ENCODE measurements at regions not wholly inside any gene's neighbourhood (a gene's known extent, or its start where the extent isn't known, plus 50 kb on each side); places are given as distances from the start of the nearest gene placed in this dataset.
A peak's percentile ranks its signal among the peaks of the same experiment; 100 is the strongest.
"Not testable (repeated sequence)": the region's sequence is repeated elsewhere in the genome, so short reads cannot be mapped to it uniquely, and the experiment has no call there.

DNA sequence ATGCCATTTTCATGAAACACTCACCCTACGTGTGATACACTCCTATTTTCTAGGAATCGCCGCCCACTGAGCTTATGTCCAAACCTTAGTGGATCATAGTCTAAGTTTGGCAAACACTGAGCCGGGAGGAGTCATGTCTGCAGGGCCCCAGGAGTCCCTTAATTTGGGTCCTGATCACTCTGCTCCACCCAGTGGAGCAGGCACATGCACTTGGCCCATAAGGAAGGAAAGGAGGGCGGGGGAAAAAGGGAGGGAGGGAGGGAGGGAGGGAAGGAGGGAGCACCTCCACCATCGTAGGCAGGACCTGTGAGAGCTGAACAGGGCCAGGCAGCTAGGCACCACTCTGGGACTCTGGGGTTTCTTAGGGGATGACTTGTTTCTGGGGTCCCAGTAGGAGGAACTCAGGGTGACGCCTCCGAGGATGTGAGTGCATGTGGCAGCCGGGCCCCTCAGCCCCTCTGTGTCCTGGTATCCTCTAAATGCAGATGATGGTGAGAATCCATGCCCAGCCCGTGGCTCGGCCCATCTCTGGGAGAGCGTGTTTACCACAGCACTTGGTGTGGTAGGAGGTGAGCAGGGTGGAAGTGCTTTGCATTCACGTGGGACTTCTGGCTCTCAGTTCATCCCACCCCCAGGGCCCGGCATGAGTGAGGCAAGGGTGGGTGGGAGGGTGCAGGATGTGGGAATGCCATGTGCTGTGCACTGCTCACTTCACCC lies 109.4 kb downstream of the KLF13 start:
- TF ChIP-seq, protein P1, sequence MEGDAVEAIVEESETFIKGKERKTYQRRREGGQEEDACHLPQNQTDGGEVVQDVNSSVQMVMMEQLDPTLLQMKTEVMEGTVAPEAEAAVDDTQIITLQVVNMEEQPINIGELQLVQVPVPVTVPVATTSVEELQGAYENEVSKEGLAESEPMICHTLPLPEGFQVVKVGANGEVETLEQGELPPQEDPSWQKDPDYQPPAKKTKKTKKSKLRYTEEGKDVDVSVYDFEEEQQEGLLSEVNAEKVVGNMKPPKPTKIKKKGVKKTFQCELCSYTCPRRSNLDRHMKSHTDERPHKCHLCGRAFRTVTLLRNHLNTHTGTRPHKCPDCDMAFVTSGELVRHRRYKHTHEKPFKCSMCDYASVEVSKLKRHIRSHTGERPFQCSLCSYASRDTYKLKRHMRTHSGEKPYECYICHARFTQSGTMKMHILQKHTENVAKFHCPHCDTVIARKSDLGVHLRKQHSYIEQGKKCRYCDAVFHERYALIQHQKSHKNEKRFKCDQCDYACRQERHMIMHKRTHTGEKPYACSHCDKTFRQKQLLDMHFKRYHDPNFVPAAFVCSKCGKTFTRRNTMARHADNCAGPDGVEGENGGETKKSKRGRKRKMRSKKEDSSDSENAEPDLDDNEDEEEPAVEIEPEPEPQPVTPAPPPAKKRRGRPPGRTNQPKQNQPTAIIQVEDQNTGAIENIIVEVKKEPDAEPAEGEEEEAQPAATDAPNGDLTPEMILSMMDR (IDR thresholded peaks at IDR 0.05; ENCODE audit: insufficient read depth, low read length, severe bottlenecking): no peak
- FAIRE-seq: no peak

DNA sequence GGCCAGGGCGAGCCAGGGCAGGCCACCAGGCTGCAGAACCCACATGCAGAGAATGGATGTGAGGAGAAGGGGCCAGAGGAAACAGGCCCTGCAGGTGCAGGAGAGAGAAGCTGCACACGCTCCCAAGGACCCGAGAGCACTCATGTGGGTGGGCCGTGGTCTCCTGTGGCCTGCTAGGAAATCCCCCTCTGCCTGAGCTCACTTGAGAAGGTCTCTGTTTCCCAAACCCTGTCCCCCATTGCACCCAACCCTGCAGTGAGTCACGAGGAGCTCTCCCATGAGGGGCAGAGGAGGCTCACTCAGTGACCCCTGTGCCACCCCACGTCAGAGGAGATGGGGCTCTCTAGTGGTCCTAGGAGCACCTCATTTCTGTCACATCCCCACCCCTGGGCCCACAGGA lies 111.1 kb downstream of the KLF13 start:
- TF ChIP-seq, protein P1 (IDR thresholded peaks at IDR 0.05; ENCODE audit: insufficient read depth, low read length, severe bottlenecking): no peak
- FAIRE-seq: peak; percentile 28
- Histone ChIP-seq H3K27me3 (ENCODE audit: control insufficient read depth, insufficient read depth, low read length) (no peaks in the 10 kb centered on the region), H3K4me3 (ENCODE audit: low read depth, low read length) (no peak overlapping the region), H3K36me3 (ENCODE audit: control insufficient read depth, insufficient read depth, low read length) (no peaks in the 10 kb centered on the region)
- no peak for DNase-seq (ENCODE audit: low read depth)

More for the DNA sequence above, 109.4 kb downstream of the KLF13 start:
- Histone ChIP-seq H3K36me3 (ENCODE audit: control insufficient read depth, insufficient read depth, low read length) (no peaks in the 10 kb centered on the region), H3K27me3 (ENCODE audit: control insufficient read depth, insufficient read depth, low read length) (no peaks in the 10 kb centered on the region), H3K4me3 (ENCODE audit: low read depth, low read length) (no peak overlapping the region)
- DNase-seq (ENCODE audit: low read depth): peak; percentile 34

DNA sequence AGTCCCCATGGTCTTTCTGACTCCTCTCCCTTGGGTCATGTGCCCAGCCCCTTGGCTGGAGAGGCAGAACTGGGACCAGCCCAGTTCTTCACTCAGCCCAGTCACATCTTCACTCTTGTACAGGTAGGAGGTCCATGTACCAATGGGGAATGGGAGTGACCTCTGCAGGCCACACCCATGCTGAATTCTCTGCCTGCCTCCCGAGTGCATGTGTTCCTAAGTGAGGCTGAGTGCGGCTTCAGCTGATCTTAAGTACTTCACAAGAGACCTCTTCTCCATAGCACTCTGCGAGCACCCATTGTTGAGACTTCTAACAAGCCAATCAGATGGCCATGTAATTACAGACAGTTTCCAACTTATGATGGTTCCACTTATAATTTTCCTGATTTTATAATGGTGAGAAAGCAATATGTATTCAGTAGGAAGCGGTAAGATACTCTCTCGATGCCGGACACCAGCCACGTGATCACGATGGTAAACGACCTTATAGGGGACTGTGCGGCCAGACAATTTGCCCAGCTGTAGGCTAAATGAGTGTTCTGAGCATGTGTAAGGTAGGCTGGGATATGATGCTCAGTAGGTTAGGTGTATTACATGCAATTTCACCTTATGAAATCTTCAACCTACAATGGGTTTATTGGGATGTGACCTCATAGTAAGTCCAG lies 112.1 kb downstream of the KLF13 start:
- Histone ChIP-seq H3K27me3 (ENCODE audit: control insufficient read depth, insufficient read depth, low read length) (no peaks in the 10 kb centered on the region), H3K36me3 (ENCODE audit: control insufficient read depth, insufficient read depth, low read length) (no peaks in the 10 kb centered on the region), H3K4me3 (ENCODE audit: low read depth, low read length) (no peak overlapping the region)
- DNase-seq (ENCODE audit: low read depth): no peak
- FAIRE-seq: no peak
- TF ChIP-seq, protein P1 (IDR thresholded peaks at IDR 0.05; ENCODE audit: insufficient read depth, low read length, severe bottlenecking): no peak

DNA sequence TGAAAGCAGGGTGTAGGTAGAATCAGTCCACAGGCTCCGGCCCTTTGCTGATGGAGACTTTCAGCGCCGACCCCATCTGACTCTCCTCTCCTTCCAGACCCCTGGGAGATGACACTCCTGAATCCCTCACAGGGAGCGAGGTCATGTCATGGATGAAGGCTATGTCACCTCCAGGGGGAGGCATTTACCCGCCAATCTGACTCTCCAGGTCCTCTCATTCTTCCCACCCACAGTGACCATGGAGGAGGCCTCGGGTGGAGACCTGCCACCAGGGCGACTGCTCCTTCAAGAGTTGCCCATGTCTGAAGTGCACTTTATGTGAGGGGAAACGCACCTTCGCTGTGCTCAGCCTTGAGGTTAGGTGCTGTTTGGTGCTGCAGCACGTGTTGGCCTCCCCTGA lies 112.7 kb downstream of the KLF13 start:
- Histone ChIP-seq H3K36me3 (ENCODE audit: control insufficient read depth, insufficient read depth, low read length) (no peaks in the 10 kb centered on the region), H3K27me3 (ENCODE audit: control insufficient read depth, insufficient read depth, low read length) (no peaks in the 10 kb centered on the region), H3K4me3 (ENCODE audit: low read depth, low read length) (no peak overlapping the region)
- TF ChIP-seq, protein P1 (IDR thresholded peaks at IDR 0.05; ENCODE audit: insufficient read depth, low read length, severe bottlenecking): peak; percentile 46
- FAIRE-seq: peak; percentile 7
- no peak for DNase-seq (ENCODE audit: low read depth)

DNA sequence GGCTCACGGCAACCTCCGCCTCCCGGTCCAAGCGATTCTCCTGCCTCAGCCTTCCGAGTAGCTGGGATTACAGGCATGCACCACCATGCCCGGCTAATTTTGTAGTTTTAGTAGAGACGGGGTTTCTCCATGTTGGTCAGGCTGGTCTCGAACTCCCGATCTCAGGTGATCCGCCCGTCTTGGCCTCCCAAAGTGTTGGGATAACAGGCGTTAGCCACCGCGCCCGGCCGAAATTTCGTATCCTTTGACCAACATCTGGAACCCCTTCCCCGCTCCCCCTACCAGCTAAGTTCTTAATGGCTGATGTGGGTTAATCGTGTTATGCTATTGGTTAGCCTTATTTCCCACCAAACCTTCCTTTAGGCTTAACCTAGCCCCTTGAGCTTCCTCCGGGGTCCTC lies 113.6 kb downstream of the KLF13 start:
- not testable (repeated sequence) for DNase-seq (ENCODE audit: low read depth); H3K36me3 ChIP-seq (ENCODE audit: control insufficient read depth, insufficient read depth, low read length); FAIRE-seq; H3K27me3 ChIP-seq (ENCODE audit: control insufficient read depth, insufficient read depth, low read length); H3K4me3 ChIP-seq (ENCODE audit: low read depth, low read length)

DNA sequence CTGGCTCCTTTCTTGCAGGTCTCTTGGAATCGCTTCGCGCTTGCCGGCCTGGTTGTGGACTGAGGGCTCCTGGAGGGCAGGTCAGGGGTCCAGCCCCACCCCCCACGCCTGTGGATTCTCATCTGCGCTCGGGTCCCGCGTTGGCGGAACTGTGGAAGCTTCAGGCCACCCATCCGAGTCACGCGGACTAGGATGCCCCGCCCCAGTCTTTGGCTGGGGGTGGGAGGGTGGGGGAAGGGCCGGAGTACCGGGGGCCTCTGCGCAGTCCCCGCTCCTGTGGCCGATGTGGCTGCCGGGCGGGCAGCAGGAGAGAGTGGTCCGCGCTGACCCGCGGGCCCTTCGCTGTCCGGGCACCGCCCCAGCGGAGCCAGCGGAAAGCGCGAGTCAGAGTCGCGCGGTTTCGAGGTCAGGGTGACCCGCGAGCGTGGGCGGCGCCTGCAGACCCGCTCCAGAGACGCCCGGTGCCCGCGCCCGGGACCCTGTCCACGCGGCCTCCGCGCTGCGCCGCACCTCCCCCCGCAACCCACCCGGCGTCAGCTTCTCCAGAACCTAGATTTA lies 114.2 kb downstream of the KLF13 start:
- DNase-seq (ENCODE audit: low read depth): no peak
- H3K4me3 ChIP-seq (ENCODE audit: low read depth, low read length): peak overlapping the region; percentile 28
- TF ChIP-seq, protein P1 (IDR thresholded peaks at IDR 0.05; ENCODE audit: insufficient read depth, low read length, severe bottlenecking): no peak
- no peaks in the 10 kb centered on the region for H3K36me3 ChIP-seq (ENCODE audit: control insufficient read depth, insufficient read depth, low read length)
- FAIRE-seq: no peak
- no peaks in the 10 kb centered on the region for H3K27me3 ChIP-seq (ENCODE audit: control insufficient read depth, insufficient read depth, low read length)
